ENCODE measurements at regions not wholly inside any gene's neighbourhood (a gene's known extent, or its start where the extent isn't known, plus 50 kb on each side); places are given as distances from the start of the nearest gene placed in this dataset.
A peak's percentile ranks its signal among the peaks of the same experiment; 100 is the strongest.
"Not testable (repeated sequence)": the region's sequence is repeated elsewhere in the genome, so short reads cannot be mapped to it uniquely, and the experiment has no call there.

- no peak for DNase-seq
Observed at GRCh38 chr5:143521141-143521540, 117.7 kb upstream of the NR3C1 start.

GRCh38 chr5:143519215-143519614 is 115.7 kb upstream of the NR3C1 start:
- not testable (repeated sequence) for DNase-seq

GRCh38 chr5:143517824-143518223 is 114.3 kb upstream of the NR3C1 start:
- DNase-seq: not testable (repeated sequence)

- DNase-seq: no peak
Observed at GRCh38 chr5:143516249-143516648, 112.8 kb upstream of the NR3C1 start.

- DNase-seq: no peak
Observed at GRCh38 chr5:143515829-143516228, 112.3 kb upstream of the NR3C1 start.

- no peak for DNase-seq
Observed at GRCh38 chr5:143514616-143515335, 111.3 kb upstream of the NR3C1 start.

- DNase-seq: no peak
Observed at GRCh38 chr5:143513720-143514119, 110.2 kb upstream of the NR3C1 start.

- DNase-seq: no peak
Observed at GRCh38 chr5:143511736-143512135, 108.2 kb upstream of the NR3C1 start.

- DNase-seq: no peak
Observed at GRCh38 chr5:143509758-143510221, 106.3 kb upstream of the NR3C1 start.

GRCh38 chr5:143506836-143507552 is 103.5 kb upstream of the NR3C1 start:
- DNase-seq: no peak

- DNase-seq: no peak
Observed at GRCh38 chr5:143505934-143506333, 102.4 kb upstream of the NR3C1 start.

GRCh38 chr5:143505354-143505753 is 101.9 kb upstream of the NR3C1 start:
- no peak for DNase-seq

GRCh38 chr5:143501310-143502044 is 98.0 kb upstream of the NR3C1 start:
- DNase-seq: no peak

GRCh38 chr5:143499480-143500114 is 96.1 kb upstream of the NR3C1 start:
- no peak for DNase-seq

GRCh38 chr5:143498821-143499220 is 95.3 kb upstream of the NR3C1 start:
- DNase-seq: no peak

- no peak for DNase-seq
Observed at GRCh38 chr5:143497749-143498148, 94.3 kb upstream of the NR3C1 start.

- DNase-seq: no peak
Observed at GRCh38 chr5:143496943-143497342, 93.5 kb upstream of the NR3C1 start.

GRCh38 chr5:143495821-143496275 is 92.4 kb upstream of the NR3C1 start:
- peak; percentile 48 for DNase-seq

- no peak for DNase-seq
Observed at GRCh38 chr5:143495110-143495509, 91.6 kb upstream of the NR3C1 start.

- no peak for DNase-seq
Observed at GRCh38 chr5:143494595-143494994, 91.1 kb upstream of the NR3C1 start.

- no peak for DNase-seq
Observed at GRCh38 chr5:143494162-143494561, 90.7 kb upstream of the NR3C1 start.

GRCh38 chr5:143492783-143493182 is 89.3 kb upstream of the NR3C1 start:
- DNase-seq: no peak

GRCh38 chr5:143491646-143492045 is 88.2 kb upstream of the NR3C1 start:
- DNase-seq: no peak

All from hematopoietic multipotent progenitor cell treated with erythropoietin and hydrocortisone succinate and interleukin-3 and kit ligand, for 6 days (in vitro differentiated cells).